Stimulated activated CD4-positive, alpha-beta T cell treated with anti-CD3 and anti-CD28 coated beads, TNF-alpha, amount 100 ng/mL, for 24 hours (primary cell): ENCODE measurements at regions not wholly inside any gene's neighbourhood (a gene's known extent, or its start where the extent isn't known, plus 50 kb on each side); places are given as distances from the start of the nearest gene placed in this dataset.
A peak's percentile ranks its signal among the peaks of the same experiment; 100 is the strongest.

Source experiments
- DNase-seq, 3 experiments: peaks; one replicate each; pipeline ENCODE4 v3.0.0-alpha.2; 2020; ENCODE audit warnings: low read depth in 3 of 3

DNA sequence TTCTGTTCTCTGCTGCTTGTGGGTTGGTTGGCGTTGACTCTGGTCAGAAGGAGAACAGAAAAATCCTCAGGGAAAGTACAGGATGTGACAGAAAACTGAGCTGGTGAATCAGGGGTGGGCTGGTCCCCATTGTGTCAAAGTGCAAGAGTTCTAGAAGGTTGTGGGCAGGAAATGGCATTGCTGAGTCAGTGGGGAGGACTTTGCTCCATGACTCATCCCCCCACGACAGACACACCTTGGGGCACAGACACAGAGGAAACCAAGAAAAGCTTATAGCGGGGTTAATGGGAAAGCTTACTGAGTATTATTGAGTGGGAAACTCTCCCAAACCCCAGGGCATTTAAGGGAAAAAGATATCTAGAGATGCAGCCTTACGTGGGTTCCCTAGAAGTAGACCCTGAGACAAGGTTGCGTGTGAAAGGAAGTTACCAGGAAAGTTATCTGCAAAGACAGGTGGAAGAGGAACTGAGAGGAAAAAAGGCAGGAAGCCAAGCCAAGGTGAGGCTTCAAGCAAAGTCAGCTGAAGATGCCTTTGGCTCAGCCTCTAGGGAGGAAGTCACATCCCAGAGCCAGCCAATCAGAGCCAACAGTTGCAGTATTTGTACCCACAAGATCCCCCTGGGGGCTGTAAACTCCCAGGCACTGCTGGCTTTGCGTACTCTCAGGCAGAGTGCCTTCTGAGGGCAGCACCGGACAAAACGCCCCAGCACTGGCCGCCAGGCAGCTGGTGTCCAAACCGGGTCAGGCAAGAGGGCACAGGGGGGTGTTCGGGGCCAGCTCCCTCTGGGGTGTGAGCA, 86.4 kb downstream of the FOXL1 start:
- DNase-seq = peak; percentile 23 to 71 (median 28)

GRCh38 chr16:86665319-86665675, 86.9 kb downstream of the FOXL1 start:
- no peak for DNase-seq

DNA sequence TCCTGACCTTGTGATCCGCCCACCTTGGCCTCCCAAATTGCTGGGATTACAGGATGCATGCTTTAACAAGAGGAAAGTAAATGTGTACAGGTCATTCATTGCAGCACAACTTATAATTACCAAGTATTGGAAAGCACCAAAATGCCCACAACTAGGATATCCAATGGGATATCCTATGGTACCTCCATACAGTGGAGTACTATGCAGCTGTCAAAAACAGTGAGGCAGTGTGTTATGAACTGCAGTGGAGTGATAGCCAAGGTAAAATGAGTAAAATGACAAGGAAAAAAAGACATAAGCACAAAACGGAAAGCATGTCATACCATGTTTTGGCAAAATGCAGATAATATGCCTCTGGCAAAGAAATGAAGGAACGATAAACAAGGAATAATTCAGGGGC, 87.6 kb downstream of the FOXL1 start:
- DNase-seq = no peak

DNA sequence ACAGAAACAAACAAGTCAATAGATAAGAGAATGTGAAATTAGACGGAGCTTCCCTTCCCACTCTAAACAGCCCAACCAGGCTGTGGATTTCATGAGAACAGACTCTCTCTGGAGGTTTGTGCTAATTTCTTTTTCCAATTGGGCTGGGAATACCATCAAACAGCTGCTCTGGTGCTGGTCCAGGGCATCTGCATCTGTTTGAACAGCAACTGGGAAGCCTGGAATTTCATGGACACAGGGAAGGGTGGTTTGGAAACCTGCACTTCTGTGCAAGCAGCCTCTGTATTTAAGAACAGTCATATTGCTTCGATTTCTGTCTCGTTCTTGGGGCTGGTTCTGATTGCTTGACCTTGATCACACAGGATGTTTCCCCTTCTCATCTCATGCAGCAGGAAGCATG, 88.7 kb downstream of the FOXL1 start:
- no peak for DNase-seq

GRCh38 chr16:86668136-86668910, 90.0 kb downstream of the FOXL1 start:
- DNase-seq = no peak

DNA sequence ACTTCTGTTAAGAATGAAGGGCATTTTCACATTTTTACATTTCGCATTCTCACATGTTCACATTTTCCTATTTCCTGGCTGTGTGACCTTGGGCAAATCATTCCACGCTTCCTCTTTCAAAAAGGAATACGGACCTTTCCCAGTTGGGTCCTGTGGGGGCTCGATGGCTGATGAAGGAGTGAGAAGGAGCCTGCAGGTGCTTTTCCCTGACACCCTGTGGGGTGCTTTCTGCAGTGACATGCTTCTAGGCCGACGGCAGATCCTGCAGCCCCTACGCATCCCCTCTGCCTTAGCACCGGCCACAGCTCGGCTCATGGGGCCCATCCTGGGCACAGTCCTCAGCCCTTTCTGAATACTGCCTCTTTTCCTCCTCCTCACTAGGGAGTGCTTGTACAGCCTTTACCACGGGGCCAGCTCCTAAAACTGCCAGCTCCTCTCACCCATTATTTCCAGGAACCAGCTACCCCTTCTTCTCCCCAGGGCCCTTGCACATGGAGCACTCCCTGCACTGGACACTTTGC, 91.0 kb downstream of the FOXL1 start:
- DNase-seq = no peak

- DNase-seq = no peak
Measured at GRCh38 chr16:86669937-86670749, 91.8 kb downstream of the FOXL1 start.

- DNase-seq = no peak
Measured at GRCh38 chr16:86670750-86671234, 92.4 kb downstream of the FOXL1 start.

- DNase-seq = no peak
Measured at GRCh38 chr16:86671486-86672178, 93.3 kb downstream of the FOXL1 start.

GRCh38 chr16:86672179-86672863, 94.0 kb downstream of the FOXL1 start:
- no peak for DNase-seq

GRCh38 chr16:86673090-86673955, 95.0 kb downstream of the FOXL1 start:
- no peak for DNase-seq

DNA sequence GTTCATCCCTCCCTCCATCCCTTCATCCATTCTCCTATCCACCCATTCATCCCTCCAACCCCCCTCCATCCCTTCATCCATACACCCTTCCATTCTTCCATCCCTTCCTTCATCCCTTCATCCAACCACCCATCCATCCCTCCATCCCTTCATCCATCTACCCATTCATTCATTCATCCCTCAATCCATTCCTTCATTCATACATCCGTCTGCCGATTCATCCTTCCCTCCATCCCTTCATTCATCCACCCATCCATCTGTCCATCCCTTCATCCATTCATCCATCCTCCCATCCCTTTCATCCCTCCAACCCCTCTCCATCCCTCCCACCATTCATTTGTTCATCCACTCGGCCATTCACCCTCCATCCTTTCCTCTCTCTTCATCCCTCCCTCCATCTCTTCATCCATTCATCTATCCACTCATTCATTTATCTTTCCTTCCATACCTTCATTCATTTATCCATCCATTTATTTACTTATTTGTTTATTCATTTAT, 95.7 kb downstream of the FOXL1 start:
- no peak for DNase-seq

- no peak for DNase-seq
Measured at GRCh38 chr16:86676254-86676670, 97.9 kb downstream of the FOXL1 start.

- DNase-seq = no peak
Measured at GRCh38 chr16:86679490-86679889, 101.1 kb downstream of the FOXL1 start.

GRCh38 chr16:86680162-86680561, 101.8 kb downstream of the FOXL1 start:
- no peak for DNase-seq

GRCh38 chr16:86680661-86681030, 102.3 kb downstream of the FOXL1 start:
- DNase-seq = no peak

DNA sequence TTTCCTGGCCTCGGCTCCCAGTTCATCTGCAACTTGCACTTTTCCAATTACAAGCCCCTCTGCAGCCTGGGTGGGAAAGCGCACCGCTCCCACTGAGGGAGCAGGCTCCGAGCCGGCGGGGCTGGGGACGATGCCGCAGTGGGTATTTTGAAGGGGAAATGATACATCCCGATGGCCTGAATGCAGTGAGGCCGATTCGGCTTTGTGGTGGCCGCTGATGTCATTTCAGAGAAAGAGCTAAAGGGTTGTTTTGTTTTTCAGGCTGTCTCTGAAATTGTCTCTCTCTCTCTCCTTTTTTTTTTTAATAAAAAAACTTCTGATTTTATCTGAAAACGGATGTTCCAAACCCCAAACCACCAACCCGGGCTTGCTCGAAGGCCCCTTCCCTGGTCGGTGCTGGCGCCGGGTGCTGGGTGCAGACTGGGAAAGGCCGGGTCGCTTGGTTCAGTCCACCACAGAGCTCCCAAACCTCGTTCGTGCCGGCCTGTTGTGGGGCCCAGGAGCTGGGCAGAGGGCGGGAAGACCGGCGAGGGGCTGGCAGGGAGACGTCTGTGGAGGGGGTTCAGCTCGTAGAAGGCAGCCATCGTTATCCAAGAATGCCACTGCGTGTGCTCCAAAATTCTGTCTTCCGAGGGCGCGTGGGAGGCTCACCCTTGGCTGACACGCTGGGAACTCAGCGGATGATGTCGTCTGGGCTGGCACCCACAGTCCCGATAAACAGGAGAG, 102.8 kb downstream of the FOXL1 start:
- no peak for DNase-seq

GRCh38 chr16:86681757-86682106, 103.4 kb downstream of the FOXL1 start:
- DNase-seq = no peak
